ENCODE measurements at regions not wholly inside any gene's neighbourhood (a gene's known extent, or its start where the extent isn't known, plus 50 kb on each side); places are given as distances from the start of the nearest gene placed in this dataset.

- H3K36me3 Mint-ChIP-seq (ENCODE audit: unreplicated experiment): peaks cover 22% of the 10 kb centered on the region
- DNase-seq: peak; percentile 59
- H3K4me3 Mint-ChIP-seq (ENCODE audit: unreplicated experiment): no peak overlapping the region
- peaks cover 7% of the 10 kb centered on the region for H3K9me3 Mint-ChIP-seq (ENCODE audit: unreplicated experiment)
- H3K4me1 Mint-ChIP-seq (ENCODE audit: low read depth, unreplicated experiment): no peaks in the 10 kb centered on the region
- TF ChIP-seq CTCF (IDR thresholded peaks at IDR 0.05; ENCODE audit: partially characterized antibody, unreplicated experiment): peak; percentile 29
- no peak overlapping the region for H3K27ac Mint-ChIP-seq (ENCODE audit: unreplicated experiment)
- H3K27me3 Mint-ChIP-seq (ENCODE audit: unreplicated experiment): no peaks in the 10 kb centered on the region
Observed at GRCh38 chr6:165889636-165890403, 226.8 kb upstream of the PDE10A start.

- Mint-ChIP-seq H3K36me3 (ENCODE audit: unreplicated experiment) (peaks cover 22% of the 10 kb centered on the region), H3K27me3 (ENCODE audit: unreplicated experiment) (no peaks in the 10 kb centered on the region), H3K9me3 (ENCODE audit: unreplicated experiment) (peaks cover 5% of the 10 kb centered on the region), H3K27ac (ENCODE audit: unreplicated experiment) (no peak overlapping the region), H3K4me3 (ENCODE audit: unreplicated experiment) (no peak overlapping the region), H3K4me1 (ENCODE audit: low read depth, unreplicated experiment) (no peaks in the 10 kb centered on the region)
- no peak for TF ChIP-seq CTCF (IDR thresholded peaks at IDR 0.05; ENCODE audit: partially characterized antibody, unreplicated experiment)
- DNase-seq: no peak
Observed at GRCh38 chr6:165886169-165886568, 223.1 kb upstream of the PDE10A start.

DNA sequence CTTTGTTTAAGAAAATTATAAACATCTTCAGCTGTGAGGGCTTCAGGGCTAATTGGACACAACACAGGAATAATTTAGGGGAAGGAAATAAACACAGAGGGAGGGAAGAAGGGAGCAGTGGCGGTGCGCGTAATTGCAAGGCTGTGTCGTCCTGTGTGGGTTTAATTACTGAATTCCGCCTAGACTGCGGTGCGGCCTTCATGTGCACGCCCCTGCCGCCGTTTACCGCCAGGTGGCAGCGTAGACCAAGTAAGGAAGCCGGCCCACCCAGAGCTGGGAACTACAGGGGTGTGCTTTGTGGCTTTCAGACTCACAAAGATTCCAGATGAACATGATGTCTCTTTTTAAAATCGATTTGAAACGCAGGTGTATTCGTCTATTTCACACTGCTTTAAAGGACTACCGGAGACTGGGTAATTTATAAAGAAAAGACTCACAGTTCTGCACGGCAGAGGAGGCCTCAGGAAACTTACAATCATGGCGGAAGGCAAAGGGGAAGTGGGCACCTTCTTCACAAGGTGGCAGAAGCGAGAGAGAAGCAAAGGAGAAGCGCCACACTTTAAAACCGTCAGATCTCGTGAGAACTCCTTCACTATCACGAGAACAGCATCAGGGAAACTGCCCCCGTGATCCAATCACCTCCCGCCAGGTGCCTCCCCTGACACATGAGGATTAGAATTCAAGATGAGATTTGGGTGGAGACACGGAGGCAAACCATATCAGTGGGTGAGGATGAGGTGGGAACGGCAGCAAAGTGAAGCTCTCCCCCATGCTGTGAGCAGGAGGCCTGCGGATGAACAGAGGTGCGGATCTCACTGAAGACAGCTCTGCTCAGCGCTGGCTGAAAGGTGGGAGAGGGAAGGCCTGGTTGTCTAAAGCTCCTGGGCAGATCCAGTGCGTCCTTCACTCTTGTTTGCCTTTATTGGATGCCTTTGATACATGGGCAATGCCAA lies 222.0 kb upstream of the PDE10A start:
- H3K4me1 Mint-ChIP-seq (ENCODE audit: low read depth, unreplicated experiment): no peaks in the 10 kb centered on the region
- H3K9me3 Mint-ChIP-seq (ENCODE audit: unreplicated experiment): peaks cover 5% of the 10 kb centered on the region
- peak; percentile 88 for TF ChIP-seq CTCF (IDR thresholded peaks at IDR 0.05; ENCODE audit: partially characterized antibody, unreplicated experiment)
- H3K36me3 Mint-ChIP-seq (ENCODE audit: unreplicated experiment): peaks cover 22% of the 10 kb centered on the region
- H3K27ac Mint-ChIP-seq (ENCODE audit: unreplicated experiment): no peak overlapping the region
- no peaks in the 10 kb centered on the region for H3K27me3 Mint-ChIP-seq (ENCODE audit: unreplicated experiment)
- DNase-seq: peak; percentile 93
- no peak overlapping the region for H3K4me3 Mint-ChIP-seq (ENCODE audit: unreplicated experiment)

DNA sequence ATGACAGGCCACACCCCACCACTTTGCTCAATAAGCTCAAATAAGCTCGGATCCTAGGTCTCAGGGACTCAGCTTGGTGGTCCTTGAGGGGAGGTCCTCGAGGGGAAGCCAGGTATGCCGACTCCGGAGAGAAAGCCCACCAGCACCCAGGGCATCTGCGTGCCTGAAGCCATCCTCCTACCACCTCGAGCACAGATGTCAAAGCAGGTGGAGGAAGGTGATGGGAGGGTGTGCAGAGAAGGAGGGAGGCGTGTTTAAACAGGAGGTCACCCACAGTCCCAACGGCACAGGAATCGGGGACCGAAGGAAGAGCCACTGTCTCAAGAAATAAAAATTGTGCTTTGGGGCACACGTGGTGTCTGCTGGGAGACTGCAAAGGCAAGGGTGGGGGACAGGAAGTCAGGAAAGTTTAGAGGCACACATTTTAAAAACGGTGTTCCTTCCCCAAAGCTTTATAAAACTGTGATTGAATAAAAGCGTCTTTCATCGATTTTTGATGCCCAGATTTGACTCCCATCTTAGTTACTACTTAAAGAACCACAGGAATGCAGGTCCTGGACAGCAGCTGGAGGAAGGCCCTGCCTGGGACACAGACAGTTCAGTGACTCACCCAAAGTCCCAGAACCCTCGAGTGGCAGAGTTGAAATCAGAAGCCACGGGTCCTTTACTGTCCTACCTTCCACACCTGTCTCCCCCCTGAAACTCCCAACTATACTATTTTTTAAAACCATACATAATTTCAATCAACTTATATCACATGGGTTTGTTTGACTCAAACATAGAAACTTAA lies 221.0 kb upstream of the PDE10A start:
- H3K4me1 Mint-ChIP-seq (ENCODE audit: low read depth, unreplicated experiment): no peaks in the 10 kb centered on the region
- no peak overlapping the region for H3K27ac Mint-ChIP-seq (ENCODE audit: unreplicated experiment)
- no peak for DNase-seq
- peaks cover 5% of the 10 kb centered on the region for H3K9me3 Mint-ChIP-seq (ENCODE audit: unreplicated experiment)
- H3K27me3 Mint-ChIP-seq (ENCODE audit: unreplicated experiment): no peaks in the 10 kb centered on the region
- H3K4me3 Mint-ChIP-seq (ENCODE audit: unreplicated experiment): no peak overlapping the region
- no peak for TF ChIP-seq CTCF (IDR thresholded peaks at IDR 0.05; ENCODE audit: partially characterized antibody, unreplicated experiment)
- peaks cover 22% of the 10 kb centered on the region for H3K36me3 Mint-ChIP-seq (ENCODE audit: unreplicated experiment)
